Stomach (tissue), 4 donors: ENCODE measurements at regions not wholly inside any gene's neighbourhood (a gene's known extent, or its start where the extent isn't known, plus 50 kb on each side); places are given as distances from the start of the nearest gene placed in this dataset.

Source experiments
- EP300 ChIP-seq: sonication (generic); formaldehyde crosslinking; IDR thresholded peaks from one replicate; pipeline ENCODE4 v1.6.1; 2017; ENCODE audit warnings: antibody characterized with exemption
- POLR2A ChIP-seq, 4 donors: fragments of 450-650 bp; IDR thresholded peaks; one replicate each; pipeline ENCODE4 v1.6.1; 2016; ENCODE audit warnings: antibody characterized with exemption in 4 of 4, control low read depth in 2 of 4, mild to moderate bottlenecking in 1 of 4, moderate library complexity in 1 of 4
- TF ChIP-seq, protein P1 (sequence below), 7 experiments: fragments of 450-650 bp in 4 of 7; fragments of 200-600 bp in 3 of 7; sonication (generic) in 3 of 7; IDR thresholded peaks; one replicate each; pipeline ENCODE4 v1.5.1; 2016 to 2019; ENCODE audit warnings: antibody characterized with exemption in 7 of 7, control low read depth in 2 of 7, mild to moderate bottlenecking in 1 of 7

DNA sequence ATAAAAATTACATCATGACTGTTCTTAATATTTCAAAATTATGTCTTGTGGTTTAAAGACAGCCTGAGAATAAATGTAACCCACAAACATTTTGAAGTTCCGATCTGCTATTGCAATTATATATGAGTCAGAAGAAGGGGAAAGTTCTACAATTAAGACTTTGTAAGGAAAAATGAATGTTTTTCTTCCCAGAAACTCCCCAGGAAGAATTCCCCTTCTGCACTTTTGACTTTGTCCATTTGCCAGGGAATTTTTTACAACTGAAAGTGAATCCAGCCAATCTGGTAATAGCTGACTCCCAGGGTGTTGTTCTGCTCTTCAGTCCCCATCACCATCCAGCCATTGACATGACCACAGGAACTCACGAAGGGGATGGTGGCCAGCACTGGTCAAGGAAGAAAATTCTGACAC lies 61.6 kb upstream of the NOCT start:
- TF ChIP-seq, protein P1, sequence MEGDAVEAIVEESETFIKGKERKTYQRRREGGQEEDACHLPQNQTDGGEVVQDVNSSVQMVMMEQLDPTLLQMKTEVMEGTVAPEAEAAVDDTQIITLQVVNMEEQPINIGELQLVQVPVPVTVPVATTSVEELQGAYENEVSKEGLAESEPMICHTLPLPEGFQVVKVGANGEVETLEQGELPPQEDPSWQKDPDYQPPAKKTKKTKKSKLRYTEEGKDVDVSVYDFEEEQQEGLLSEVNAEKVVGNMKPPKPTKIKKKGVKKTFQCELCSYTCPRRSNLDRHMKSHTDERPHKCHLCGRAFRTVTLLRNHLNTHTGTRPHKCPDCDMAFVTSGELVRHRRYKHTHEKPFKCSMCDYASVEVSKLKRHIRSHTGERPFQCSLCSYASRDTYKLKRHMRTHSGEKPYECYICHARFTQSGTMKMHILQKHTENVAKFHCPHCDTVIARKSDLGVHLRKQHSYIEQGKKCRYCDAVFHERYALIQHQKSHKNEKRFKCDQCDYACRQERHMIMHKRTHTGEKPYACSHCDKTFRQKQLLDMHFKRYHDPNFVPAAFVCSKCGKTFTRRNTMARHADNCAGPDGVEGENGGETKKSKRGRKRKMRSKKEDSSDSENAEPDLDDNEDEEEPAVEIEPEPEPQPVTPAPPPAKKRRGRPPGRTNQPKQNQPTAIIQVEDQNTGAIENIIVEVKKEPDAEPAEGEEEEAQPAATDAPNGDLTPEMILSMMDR (IDR thresholded peaks at IDR 0.05), result no peak
- TF ChIP-seq EP300 (no peak), POLR2A (IDR thresholded peaks at IDR 0.05) (no peak)
